Liver (tissue), 3 donors: ENCODE measurements at regions not wholly inside any gene's neighbourhood (a gene's known extent, or its start where the extent isn't known, plus 50 kb on each side); places are given as distances from the start of the nearest gene placed in this dataset.

ENCODE experiments used
- CTCF ChIP-seq: fragments of 150-350 bp; IDR thresholded peaks from 2 replicates; pipeline ENCODE4 v1.5.1; 2017; ENCODE audit warnings: improper control_type of control experiment, low read depth, low read length; ENCODE audit not compliant: missing input control
- EGR1 ChIP-seq, 2 donors: IDR thresholded peaks; 2 replicates each; pipeline ENCODE4 v1.6.1; 2016 to 2018; ENCODE audit warnings: antibody characterized with exemption in 2 of 2, low read depth in 2 of 2
- FOXA1 ChIP-seq: IDR thresholded peaks from 2 replicates; pipeline ENCODE4 v1.6.1; 2016; ENCODE audit warnings: antibody characterized with exemption
- RAD21 ChIP-seq, 2 donors: IDR thresholded peaks; 2 replicates each; pipeline ENCODE4 v1.6.1; 2016; ENCODE audit warnings: antibody characterized with exemption in 2 of 2, mild to moderate bottlenecking in 2 of 2
- SP1 ChIP-seq: IDR thresholded peaks from 2 replicates; pipeline ENCODE4 v1.6.1; 2018; ENCODE audit warnings: antibody characterized with exemption, mild to moderate bottlenecking
- YY1 ChIP-seq: IDR thresholded peaks from 2 replicates; pipeline ENCODE4 v1.6.1; 2016; ENCODE audit warnings: antibody characterized with exemption, mild to moderate bottlenecking
- ZBTB33 ChIP-seq: IDR thresholded peaks from 2 replicates; pipeline ENCODE4 v1.6.1; 2016; ENCODE audit warnings: antibody characterized with exemption
- donor health status: healthy.
- donor health status: healthy.

GRCh38 chr15:39028069-39028468, 463.5 kb upstream of the RASGRP1 start:
- no peak for TF ChIP-seq CTCF
- no peak for TF ChIP-seq YY1
- no peak for TF ChIP-seq ZBTB33
- TF ChIP-seq SP1, result no peak
- no peak for TF ChIP-seq EGR1 (IDR thresholded peaks at IDR 0.05; ENCODE audit: low read depth in 2 of 2)
- no peak for TF ChIP-seq FOXA1
- TF ChIP-seq RAD21 (IDR thresholded peaks at IDR 0.05), result no peak
